GM12891 (cell line): ENCODE measurements at regions not wholly inside any gene's neighbourhood (a gene's known extent, or its start where the extent isn't known, plus 50 kb on each side); places are given as distances from the start of the nearest gene placed in this dataset.

ENCODE experiments used
- POLR2A ChIP-seq: IDR thresholded peaks from 2 replicates; pipeline ENCODE4 v1.6.1; 2011; ENCODE audit warnings: low read depth, low read length, control low read depth
- POLR2AphosphoS5 ChIP-seq: IDR thresholded peaks from 2 replicates; pipeline ENCODE4 v1.6.1; 2011; ENCODE audit warnings: low read depth, low read length, control low read depth
- SPI1 ChIP-seq: IDR thresholded peaks from 2 replicates; pipeline ENCODE4 v1.6.1; 2011; ENCODE audit warnings: low read depth, low read length, control low read depth
- TAF1 ChIP-seq: IDR thresholded peaks from 2 replicates; pipeline ENCODE4 v1.6.1; 2011; ENCODE audit warnings: low read depth, low read length, control low read depth

GRCh38 chr14:94914191-94914590 lies 144.3 kb upstream of the GSC start:
- TF ChIP-seq POLR2AphosphoS5 = no peak
- no peak for TF ChIP-seq TAF1
- TF ChIP-seq POLR2A = no peak
- no peak for TF ChIP-seq SPI1
